GM12872 (cell line): ENCODE measurements at regions not wholly inside any gene's neighbourhood (a gene's known extent, or its start where the extent isn't known, plus 50 kb on each side); places are given as distances from the start of the nearest gene placed in this dataset.

Experiments
- CTCF ChIP-seq: IDR thresholded peaks from 3 replicates; pipeline ENCODE4 v1.5.1; 2011; ENCODE audit warnings: low read depth, mild to moderate bottlenecking, low read length, moderate library complexity; ENCODE audit not compliant: insufficient read depth

- TF ChIP-seq CTCF, result no peak
Measured at GRCh38 chr3:99481561-99481960, 156.8 kb upstream of the COL8A1 start.

DNA sequence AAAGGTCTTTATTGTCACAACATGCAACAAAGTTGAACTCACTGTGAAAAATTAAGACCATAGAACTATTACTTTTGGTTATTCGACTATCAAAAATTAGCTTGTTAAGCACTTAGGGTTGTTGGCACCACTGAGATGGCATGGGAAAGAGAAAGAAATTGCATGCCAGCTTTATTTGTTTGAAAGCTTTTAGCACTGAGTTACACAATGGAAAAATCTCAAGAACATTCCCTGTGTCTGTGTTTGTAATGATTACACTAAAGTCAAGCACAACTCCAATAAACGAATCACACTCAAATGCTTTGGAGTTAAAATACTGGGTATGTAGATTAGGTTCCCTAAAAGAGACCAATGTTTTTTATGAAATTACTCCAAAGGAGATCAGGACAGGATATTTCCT is 158.6 kb upstream of the COL8A1 start:
- no peak for TF ChIP-seq CTCF

DNA sequence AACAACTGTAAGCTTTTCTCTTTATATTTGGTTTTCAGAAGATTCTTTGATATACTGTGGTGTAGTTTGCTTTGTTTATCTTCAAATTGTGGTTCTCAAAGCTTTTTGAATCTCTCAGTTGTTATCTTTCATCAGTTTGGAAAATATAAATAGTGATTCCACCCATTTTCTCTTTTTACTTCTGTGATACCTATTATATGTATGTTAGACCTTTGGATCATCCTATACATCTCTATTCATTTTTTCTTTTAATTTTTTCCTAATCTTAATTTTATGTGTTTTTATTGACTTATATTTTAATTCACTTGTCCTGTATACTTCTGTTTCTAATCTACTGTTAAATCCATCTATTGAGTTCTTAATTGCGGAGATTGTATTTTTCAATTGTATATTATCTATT is 160.7 kb upstream of the COL8A1 start:
- TF ChIP-seq CTCF, result no peak

DNA sequence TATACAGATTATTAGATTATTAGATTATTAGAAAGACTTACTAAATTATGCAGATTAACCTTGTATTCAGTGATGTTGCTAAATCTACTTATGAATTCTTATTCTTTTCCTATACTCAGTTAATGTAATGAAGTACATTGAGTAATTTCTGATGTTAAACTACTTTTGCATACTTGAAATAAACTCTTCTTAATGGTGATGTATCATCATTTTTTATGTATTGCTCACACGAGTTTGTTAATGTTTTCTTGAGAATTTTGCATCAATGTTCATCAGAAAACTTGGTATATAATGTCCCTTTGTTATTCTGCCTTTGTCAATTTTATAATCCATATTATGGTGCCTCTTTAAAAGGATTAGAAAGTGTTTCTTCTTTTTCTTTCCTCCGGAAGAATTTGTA is 163.2 kb upstream of the COL8A1 start:
- TF ChIP-seq CTCF, result no peak

GRCh38 chr3:99474776-99475175 is 163.6 kb upstream of the COL8A1 start:
- TF ChIP-seq CTCF, result no peak

DNA sequence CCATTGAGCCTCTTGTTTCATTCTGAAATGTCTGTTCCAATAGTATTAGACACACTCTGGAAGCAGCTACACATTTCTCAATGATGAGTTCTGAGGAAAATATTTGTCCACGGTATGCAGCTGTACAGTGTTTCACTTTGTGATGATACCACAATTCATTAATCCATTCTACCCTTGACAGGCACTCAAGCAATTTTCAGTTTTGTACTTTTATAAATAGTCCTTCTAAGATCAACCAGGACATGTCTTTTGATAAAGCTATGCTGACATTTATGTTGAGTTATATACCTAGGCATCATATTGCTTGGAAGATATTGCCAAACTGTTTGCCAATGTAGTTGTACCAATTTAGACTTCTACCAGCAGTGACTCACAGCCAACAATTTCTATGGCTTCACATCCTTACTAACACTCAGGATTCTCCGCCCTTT is 165.1 kb upstream of the COL8A1 start:
- TF ChIP-seq CTCF, result no peak

DNA sequence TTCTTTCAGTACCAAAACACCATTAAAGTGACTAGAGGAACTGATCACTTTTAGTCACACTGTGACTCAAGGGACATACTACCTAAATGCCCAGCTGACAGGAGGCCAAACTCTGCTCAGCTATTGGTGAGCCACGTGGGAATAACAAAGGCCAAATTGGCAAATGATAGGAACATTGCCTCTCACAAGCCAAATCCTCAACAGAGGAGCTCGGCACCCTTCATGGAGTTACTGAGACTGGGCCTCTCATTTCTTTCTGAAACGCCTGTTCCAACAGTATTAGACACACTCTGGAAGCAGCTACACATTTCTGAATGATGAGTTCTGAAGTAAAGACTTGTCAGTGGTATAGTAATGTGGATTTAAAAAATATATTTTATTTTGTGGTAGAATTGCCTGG is 166.0 kb upstream of the COL8A1 start:
- TF ChIP-seq CTCF, result no peak
